ENCODE measurements at regions not wholly inside any gene's neighbourhood (a gene's known extent, or its start where the extent isn't known, plus 50 kb on each side); places are given as distances from the start of the nearest gene placed in this dataset.

DNA sequence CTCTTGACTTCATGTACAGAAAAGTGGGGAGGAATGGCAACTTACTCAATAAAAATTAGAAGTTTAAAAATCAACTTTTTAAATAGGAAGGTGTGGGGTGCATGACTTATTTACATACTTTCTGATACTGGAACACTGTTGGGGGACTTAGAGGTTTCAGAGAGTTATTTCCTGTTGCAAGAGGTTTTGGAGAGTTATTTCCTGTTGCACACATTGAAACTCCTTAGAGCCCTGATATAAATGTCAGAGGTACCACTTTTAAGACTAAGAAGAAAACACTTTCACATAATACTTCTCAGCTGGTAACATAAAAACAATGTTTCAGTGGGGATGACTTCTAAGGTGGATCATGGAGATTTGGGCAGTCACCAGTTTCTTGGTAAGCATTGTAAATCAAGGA is 579.9 kb downstream of the MMUT start:
- H3K27ac ChIP-seq: no peak overlapping the region
- H3K4me3 ChIP-seq: no peak overlapping the region
- no peak for DNase-seq (ENCODE audit: low spot score)
- no peaks in the 10 kb centered on the region for H3K27me3 ChIP-seq
- H3K9me3 ChIP-seq: no peaks in the 10 kb centered on the region
- no peaks in the 10 kb centered on the region for H3K36me3 ChIP-seq
- no peaks in the 10 kb centered on the region for H3K4me1 ChIP-seq
- TF ChIP-seq, protein P1, sequence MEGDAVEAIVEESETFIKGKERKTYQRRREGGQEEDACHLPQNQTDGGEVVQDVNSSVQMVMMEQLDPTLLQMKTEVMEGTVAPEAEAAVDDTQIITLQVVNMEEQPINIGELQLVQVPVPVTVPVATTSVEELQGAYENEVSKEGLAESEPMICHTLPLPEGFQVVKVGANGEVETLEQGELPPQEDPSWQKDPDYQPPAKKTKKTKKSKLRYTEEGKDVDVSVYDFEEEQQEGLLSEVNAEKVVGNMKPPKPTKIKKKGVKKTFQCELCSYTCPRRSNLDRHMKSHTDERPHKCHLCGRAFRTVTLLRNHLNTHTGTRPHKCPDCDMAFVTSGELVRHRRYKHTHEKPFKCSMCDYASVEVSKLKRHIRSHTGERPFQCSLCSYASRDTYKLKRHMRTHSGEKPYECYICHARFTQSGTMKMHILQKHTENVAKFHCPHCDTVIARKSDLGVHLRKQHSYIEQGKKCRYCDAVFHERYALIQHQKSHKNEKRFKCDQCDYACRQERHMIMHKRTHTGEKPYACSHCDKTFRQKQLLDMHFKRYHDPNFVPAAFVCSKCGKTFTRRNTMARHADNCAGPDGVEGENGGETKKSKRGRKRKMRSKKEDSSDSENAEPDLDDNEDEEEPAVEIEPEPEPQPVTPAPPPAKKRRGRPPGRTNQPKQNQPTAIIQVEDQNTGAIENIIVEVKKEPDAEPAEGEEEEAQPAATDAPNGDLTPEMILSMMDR (IDR thresholded peaks at IDR 0.05): no peak

DNA sequence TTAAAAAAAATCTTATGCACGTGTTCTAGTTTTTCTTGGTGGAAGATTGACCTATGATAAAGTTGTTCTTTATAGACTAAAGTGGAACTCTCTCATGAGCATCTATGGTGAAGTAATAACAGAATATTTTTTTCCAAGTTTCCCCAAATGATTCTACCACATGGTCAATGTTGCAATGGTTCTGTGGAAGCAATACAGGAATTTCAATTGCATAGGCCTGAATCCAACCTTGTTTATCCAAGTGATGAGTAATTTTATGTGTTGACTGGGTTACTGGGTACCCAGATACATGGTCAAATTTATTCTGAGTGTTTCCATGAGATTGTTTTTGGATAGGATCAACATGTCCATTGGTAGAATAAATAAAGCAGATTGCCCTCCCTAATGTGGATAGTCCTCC is 581.5 kb downstream of the MMUT start:
- DNase-seq (ENCODE audit: low spot score): no peak
- Histone ChIP-seq H3K36me3 (no peaks in the 10 kb centered on the region), H3K9me3 (no peaks in the 10 kb centered on the region), H3K27me3 (no peaks in the 10 kb centered on the region), H3K4me3 (no peak overlapping the region), H3K4me1 (no peaks in the 10 kb centered on the region), H3K27ac (no peak overlapping the region)
- TF ChIP-seq, protein P1 (IDR thresholded peaks at IDR 0.05): no peak

DNA sequence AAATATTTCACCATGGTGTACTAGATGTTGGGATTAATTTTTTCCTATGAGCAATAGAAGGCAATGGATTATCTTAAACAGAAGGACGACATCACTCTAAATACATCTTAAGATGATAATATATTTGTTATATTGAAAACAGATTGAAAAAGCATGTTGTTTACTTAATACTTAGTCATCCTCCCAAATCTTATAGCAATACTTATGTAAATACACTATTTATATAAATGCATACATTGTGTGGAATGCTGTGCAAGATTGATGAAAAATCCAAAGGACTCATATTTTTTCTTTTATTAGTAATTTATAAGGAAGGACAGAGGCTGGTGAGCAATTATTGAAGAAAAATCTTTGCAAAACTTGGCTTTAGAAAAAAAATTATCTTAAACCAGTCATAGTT is 593.5 kb downstream of the MMUT start:
- H3K4me3 ChIP-seq: no peak overlapping the region
- no peaks in the 10 kb centered on the region for H3K36me3 ChIP-seq
- TF ChIP-seq, protein P1 (IDR thresholded peaks at IDR 0.05): no peak
- H3K9me3 ChIP-seq: no peaks in the 10 kb centered on the region
- DNase-seq (ENCODE audit: low spot score): no peak
- H3K27ac ChIP-seq: no peak overlapping the region
- no peaks in the 10 kb centered on the region for H3K4me1 ChIP-seq
- no peaks in the 10 kb centered on the region for H3K27me3 ChIP-seq

DNA sequence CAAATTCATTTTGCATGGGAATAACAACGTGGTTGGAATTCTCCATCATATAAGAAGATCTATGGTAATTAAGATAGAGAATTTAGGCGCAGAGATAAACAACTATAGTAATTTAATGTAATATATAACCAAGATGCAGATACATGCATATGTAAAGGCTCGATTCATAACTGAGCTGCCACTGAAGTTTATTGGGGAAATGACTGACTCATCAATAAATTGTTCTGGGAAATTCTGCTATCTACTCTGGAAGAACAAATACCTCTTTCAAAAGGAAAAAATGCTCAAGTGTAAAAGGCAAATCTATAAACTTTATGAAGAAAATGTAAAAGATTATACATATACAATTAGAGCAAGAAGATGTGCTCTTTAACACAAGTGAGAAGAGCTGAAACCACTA is 596.4 kb downstream of the MMUT start:
- Histone ChIP-seq H3K36me3 (no peaks in the 10 kb centered on the region), H3K4me1 (no peaks in the 10 kb centered on the region), H3K9me3 (peaks cover 0 to 9% of the 10 kb centered on the region in 2 donors), H3K27me3 (no peaks in the 10 kb centered on the region), H3K27ac (no peak overlapping the region), H3K4me3 (no peak overlapping the region)
- no peak for DNase-seq (ENCODE audit: low spot score)
- TF ChIP-seq, protein P1 (IDR thresholded peaks at IDR 0.05): no peak

DNA sequence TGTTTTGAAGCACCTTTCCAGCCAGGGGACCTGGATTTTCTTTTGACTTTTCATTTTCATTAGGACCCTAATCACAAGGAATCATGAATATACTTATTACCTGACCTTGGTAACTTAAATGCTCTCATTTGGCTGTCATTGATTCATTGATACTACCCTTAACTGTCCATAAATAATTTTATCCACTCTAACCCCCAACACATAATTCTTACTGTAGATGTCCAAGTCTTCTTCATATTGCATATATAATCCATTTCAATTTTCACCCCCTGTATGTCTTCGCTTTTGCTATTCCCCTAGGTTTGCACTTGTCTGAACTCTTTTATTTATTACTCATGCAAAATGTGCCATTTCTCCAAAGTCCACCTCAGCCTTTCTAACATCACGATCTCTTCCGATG is 602.9 kb downstream of the MMUT start:
- Histone ChIP-seq H3K27me3 (no peaks in the 10 kb centered on the region), H3K27ac (no peak overlapping the region), H3K4me1 (no peaks in the 10 kb centered on the region), H3K9me3 (peaks cover 0 to 9% of the 10 kb centered on the region in 2 donors), H3K4me3 (no peak overlapping the region), H3K36me3 (no peaks in the 10 kb centered on the region)
- DNase-seq (ENCODE audit: low spot score): no peak
- TF ChIP-seq, protein P1 (IDR thresholded peaks at IDR 0.05): no peak

DNA sequence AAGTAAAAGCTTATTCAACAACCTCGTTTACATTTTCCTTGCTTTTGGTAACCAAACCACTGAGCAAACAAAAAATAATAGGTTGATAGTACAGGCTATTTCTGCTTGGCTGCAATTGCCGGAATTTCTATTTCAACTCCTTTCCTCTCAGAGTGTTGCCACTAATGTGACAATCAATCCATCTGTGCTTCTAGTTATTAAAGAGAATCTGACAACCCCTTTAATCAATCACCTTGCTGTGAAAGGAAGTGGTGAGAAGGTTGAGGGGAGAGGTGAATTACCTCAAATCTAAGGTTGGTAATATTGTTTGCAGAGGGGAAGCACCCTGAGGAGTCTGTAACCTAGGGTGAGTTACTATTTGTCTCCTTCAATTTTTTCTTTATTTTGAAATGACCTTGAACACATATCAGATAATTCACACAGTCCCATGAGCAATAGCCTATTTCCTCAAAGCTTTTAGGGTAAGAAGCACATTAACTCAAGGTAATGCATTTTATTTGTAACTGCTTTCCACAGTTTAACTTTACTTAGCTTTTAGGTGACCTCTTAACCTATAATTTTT is 603.4 kb downstream of the MMUT start:
- Histone ChIP-seq H3K4me3 (no peak overlapping the region), H3K27ac (no peak overlapping the region), H3K27me3 (no peaks in the 10 kb centered on the region), H3K9me3 (peaks cover 0 to 9% of the 10 kb centered on the region in 2 donors), H3K4me1 (no peaks in the 10 kb centered on the region), H3K36me3 (no peaks in the 10 kb centered on the region)
- no peak for DNase-seq (ENCODE audit: low spot score)
- TF ChIP-seq, protein P1 (IDR thresholded peaks at IDR 0.05): no peak
